ENCODE measurements at regions not wholly inside any gene's neighbourhood (a gene's known extent, or its start where the extent isn't known, plus 50 kb on each side); places are given as distances from the start of the nearest gene placed in this dataset.

- no peak for DNase-seq (ENCODE audit: low read depth in 1 of 2, low spot score in 2 of 2)
- Histone ChIP-seq H3K27ac (ENCODE audit: low read depth, low read length) (no peak overlapping the region), H3K23me2 (ENCODE audit: low read depth, low read length) (no peaks in the 10 kb centered on the region), H4K20me1 (replicated peaks in 1 of 2; ENCODE audit: control insufficient read depth in 1 of 2, insufficient read depth in 2 of 2, low read length in 2 of 2) (no peaks in the 10 kb centered on the region), H3K18ac (ENCODE audit: extremely low read depth, low read length) (no peak overlapping the region), H3K56ac (replicated peaks; ENCODE audit: insufficient read length, low read depth, low read length) (no peak overlapping the region), H2AK5ac (ENCODE audit: low read depth, low read length) (no peak overlapping the region), H4K8ac (ENCODE audit: extremely low read depth, insufficient read depth, low read length) (no peak overlapping the region), H3K4me1 (replicated peaks in 1 of 4; ENCODE audit: control insufficient read depth in 3 of 4, insufficient read depth in 4 of 4, low read length in 3 of 4) (peaks cover 0 to 2% (median 0%) of the 10 kb centered on the region in 4 experiments; a peak in 1 of 7 replicates), H3K4me2 (ENCODE audit: insufficient read depth in 1 of 2, low read depth in 2 of 2, low read length in 2 of 2) (no peak overlapping the region), H2AFZ (ENCODE audit: low read length) (no peak overlapping the region), H3K4me3 (ENCODE audit: extremely low read depth in 1 of 4, insufficient read depth in 2 of 4, low read depth in 3 of 4, low read length in 4 of 4) (no peak overlapping the region), H3K4ac (replicated peaks; ENCODE audit: insufficient read length, low read depth, low read length) (no peak overlapping the region), H4K91ac (replicated peaks; ENCODE audit: insufficient read length, low read length) (no peak overlapping the region), H2BK5ac (ENCODE audit: low read depth, low read length) (no peak overlapping the region), H3K9ac (replicated peaks in 1 of 4; ENCODE audit: extremely low read depth in 1 of 4, low read depth in 3 of 4, low read length in 3 of 4) (no peak overlapping the region), H3K79me2 (ENCODE audit: control insufficient read depth in 1 of 2, insufficient read depth in 2 of 2, low read length in 2 of 2) (no peaks in the 10 kb centered on the region), H4K5ac (ENCODE audit: insufficient read length, low read depth, low read length) (no peak overlapping the region), H3K23ac (ENCODE audit: insufficient read length) (no peak overlapping the region), H3K27me3 (replicated peaks in 1 of 4; ENCODE audit: control insufficient read depth in 3 of 4, extremely low read depth in 1 of 4, insufficient read depth in 3 of 4, low read length in 3 of 4) (no peaks in the 10 kb centered on the region), H3K14ac (ENCODE audit: insufficient read length) (no peak overlapping the region), H3K79me1 (ENCODE audit: low read depth, low read length) (no peaks in the 10 kb centered on the region), H2BK15ac (ENCODE audit: low read length) (no peak overlapping the region), H2BK20ac (ENCODE audit: low read length) (no peak overlapping the region), H3K9me3 (ENCODE audit: insufficient read depth in 2 of 2, low read depth in 1 of 2, low read length in 1 of 2) (0 out of 4 replicates have a peak, but pooled peaks cover 0 to 2% of the 10 kb centered on the region in 2 experiments), H2BK12ac (ENCODE audit: low read depth, low read length) (no peak overlapping the region), H3K36me3 (ENCODE audit: control insufficient read depth in 2 of 4, insufficient read depth in 4 of 4, low read length in 3 of 4) (no peaks in the 10 kb centered on the region), H2BK120ac (replicated peaks; ENCODE audit: low read depth, low read length) (no peak overlapping the region)
- ChIA-PET POLR2A (ENCODE audit: partially characterized antibody) (no interaction called here), CTCF (ENCODE audit: partially characterized antibody) (interaction anchor here (0.6 to 2.0 kb wide), 9 partner anchors 9 to 367 kb away, joined by 3 to 7 read pairs (median 3); no protein-coding TSS in a partner anchor)
- TF ChIP-seq RNF2 (IDR thresholded peaks at IDR 0.05; ENCODE audit: borderline replicate concordance, low read depth, low read length, missing control alignments, poor library complexity, severe bottlenecking) (no peak), NANOG (IDR thresholded peaks at IDR 0.05; ENCODE audit: insufficient read depth, low read depth, low read length, poor library complexity, severe bottlenecking) (no peak), RAD21 (IDR thresholded peaks at IDR 0.05 in 1 of 2, conservative IDR thresholded peaks at IDR 0.05 in 1 of 2; ENCODE audit: low read depth in 2 of 2, low read length in 2 of 2) (peak; percentile 28 to 45; a peak in 3 of 4 replicates), CTCF (IDR thresholded peaks at IDR 0.05; ENCODE audit: control extremely low read depth in 1 of 3, insufficient read depth in 1 of 3, low read depth in 1 of 3, low read length in 3 of 3) (peak in 2 of 3 experiments; percentile 16 to 27; a peak in 2 of 4 replicates), KDM4A (IDR thresholded peaks at IDR 0.05; ENCODE audit: low read depth, low read length, severe bottlenecking) (no peak)
- 96% methylated on average over 10 of the region's 11 CpGs; no CpG with 5 or more reads in 1 of the 2 experiments for WGBS, 2 experiments (ENCODE audit: extremely low coverage in 1 of 2, insufficient coverage in 1 of 2, insufficient read length in 1 of 2, insufficient replicate concordance in 2 of 2, low coverage in 1 of 2, low lambda C conversion rate in 2 of 2, missing lambda C conversion rate in 1 of 2)
- no peak for FAIRE-seq
Observed at GRCh38 chr19:30884146-30884812, 465.0 kb downstream of the TSHZ3 start.
